ENCODE measurements at regions not wholly inside any gene's neighbourhood (a gene's known extent, or its start where the extent isn't known, plus 50 kb on each side); places are given as distances from the start of the nearest gene placed in this dataset.

DNA sequence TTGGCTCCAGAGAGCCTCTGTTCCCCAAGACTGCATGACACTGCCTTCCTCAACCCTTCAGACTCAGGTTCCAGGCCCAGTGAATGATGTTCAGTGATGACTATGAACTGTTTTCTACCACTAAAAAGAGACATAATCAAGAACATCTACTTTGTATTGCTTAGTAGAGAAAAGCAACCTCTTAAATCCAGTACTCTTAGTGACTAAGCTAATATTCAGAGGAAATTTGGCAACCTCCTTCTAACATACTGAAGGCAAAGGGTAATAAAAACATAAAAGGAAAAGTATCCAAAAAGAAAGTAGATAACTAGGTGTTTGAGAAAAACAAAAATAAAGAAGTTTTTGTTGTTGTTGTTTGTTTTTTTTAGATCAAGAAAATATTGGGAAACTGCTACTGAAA, 153.3 kb upstream of the RUNX1 start:
- Mint-ChIP-seq H3K9me3 (no peaks in the 10 kb centered on the region), H3K27me3 (ENCODE audit: low read depth) (peaks cover 4% of the 10 kb centered on the region), H3K27ac (ENCODE audit: unreplicated experiment) (no peak overlapping the region), H3K4me3 (no peak overlapping the region), H3K4me1 (peaks cover 18% of the 10 kb centered on the region), H3K36me3 (ENCODE audit: low read depth) (no peaks in the 10 kb centered on the region)
- DNase-seq (ENCODE audit: low read depth, low spot score), result no peak
- TF ChIP-seq CTCF (conservative IDR thresholded peaks at IDR 0.05), result no peak

- Mint-ChIP-seq H3K4me3 (no peak overlapping the region), H3K4me1 (peaks cover 18% of the 10 kb centered on the region), H3K27ac (ENCODE audit: unreplicated experiment) (no peak overlapping the region), H3K9me3 (peaks cover 3% of the 10 kb centered on the region), H3K27me3 (ENCODE audit: low read depth) (peaks cover 4% of the 10 kb centered on the region), H3K36me3 (ENCODE audit: low read depth) (no peaks in the 10 kb centered on the region)
- DNase-seq (ENCODE audit: low read depth, low spot score), result no peak
- TF ChIP-seq CTCF (conservative IDR thresholded peaks at IDR 0.05), result no peak
These were observed 152.7 kb upstream of the RUNX1 start for GRCh38 chr21:35201799-35202198.

GRCh38 chr21:35201288-35201687, 152.2 kb upstream of the RUNX1 start:
- no peaks in the 10 kb centered on the region for H3K36me3 Mint-ChIP-seq (ENCODE audit: low read depth)
- H3K4me3 Mint-ChIP-seq, result no peak overlapping the region
- no peak for DNase-seq (ENCODE audit: low read depth, low spot score)
- H3K27me3 Mint-ChIP-seq (ENCODE audit: low read depth), result peaks cover 4% of the 10 kb centered on the region
- no peak for TF ChIP-seq CTCF (conservative IDR thresholded peaks at IDR 0.05)
- H3K4me1 Mint-ChIP-seq, result peaks cover 18% of the 10 kb centered on the region
- H3K9me3 Mint-ChIP-seq, result peaks cover 3% of the 10 kb centered on the region
- no peak overlapping the region for H3K27ac Mint-ChIP-seq (ENCODE audit: unreplicated experiment)

DNA sequence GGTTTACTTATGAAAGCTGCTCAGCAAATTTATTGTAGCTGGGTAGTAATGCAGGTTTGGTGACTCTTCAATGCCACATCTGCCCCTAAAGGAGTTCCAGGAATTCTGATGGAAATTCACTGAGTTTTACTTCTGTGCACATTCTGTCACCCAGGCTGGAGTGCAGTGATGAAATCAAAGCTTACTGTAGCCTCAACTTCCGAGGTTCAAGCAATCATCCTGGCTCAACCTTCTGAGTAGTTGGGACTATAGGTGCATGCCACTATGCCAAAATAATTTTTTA, 150.6 kb upstream of the RUNX1 start:
- Mint-ChIP-seq H3K27me3 (ENCODE audit: low read depth) (no peaks in the 10 kb centered on the region), H3K9me3 (peaks cover 9% of the 10 kb centered on the region), H3K36me3 (ENCODE audit: low read depth) (peaks cover 3% of the 10 kb centered on the region), H3K27ac (ENCODE audit: unreplicated experiment) (no peak overlapping the region), H3K4me3 (no peak overlapping the region), H3K4me1 (peaks cover 2% of the 10 kb centered on the region)
- DNase-seq (ENCODE audit: low read depth, low spot score), result no peak
- no peak for TF ChIP-seq CTCF (conservative IDR thresholded peaks at IDR 0.05)

GRCh38 chr21:35198982-35199732, 150.1 kb upstream of the RUNX1 start:
- no peak for TF ChIP-seq CTCF (conservative IDR thresholded peaks at IDR 0.05)

More at GRCh38 chr21:35198982-35199732, 150.1 kb upstream of the RUNX1 start:
- H3K27ac Mint-ChIP-seq (ENCODE audit: unreplicated experiment), result no peak overlapping the region
- H3K4me1 Mint-ChIP-seq, result no peaks in the 10 kb centered on the region
- H3K9me3 Mint-ChIP-seq, result peaks cover 9% of the 10 kb centered on the region
- H3K27me3 Mint-ChIP-seq (ENCODE audit: low read depth), result no peaks in the 10 kb centered on the region
- no peak for DNase-seq (ENCODE audit: low read depth, low spot score)
- no peak overlapping the region for H3K4me3 Mint-ChIP-seq
- peaks cover 4% of the 10 kb centered on the region for H3K36me3 Mint-ChIP-seq (ENCODE audit: low read depth)
